Liver (tissue), 8 donors: ENCODE measurements at regions not wholly inside any gene's neighbourhood (a gene's known extent, or its start where the extent isn't known, plus 50 kb on each side); places are given as distances from the start of the nearest gene placed in this dataset.

Source experiments
- DNase-seq: peaks from one replicate; pipeline ENCODE4 v3.0.0-alpha.2; 2017; ENCODE audit warnings: low spot score
- H3K27ac ChIP-seq, 2 donors: one replicate each; pipeline ENCODE4 v1.7.0; 2013; ENCODE audit warnings: inconsistent platforms in 2 of 2, low read length in 2 of 2, control low read depth in 1 of 2, low read depth in 1 of 2, mild to moderate bottlenecking in 1 of 2
- H3K27me3 ChIP-seq, 4 donors: one replicate each; pipeline versions ENCODE4 v1.6.1 to v1.7.0; 2013; ENCODE audit warnings: low read length in 3 of 4, inconsistent platforms in 1 of 4, mild to moderate bottlenecking in 1 of 4, moderate library complexity in 1 of 4; ENCODE audit not compliant: control insufficient read depth in 4 of 4, insufficient read depth in 4 of 4
- H3K36me3 ChIP-seq, 4 donors: one replicate each; pipeline versions ENCODE4 v1.6.1 to v1.7.0; 2013; ENCODE audit warnings: low read length in 3 of 4, mild to moderate bottlenecking in 3 of 4, low read depth in 1 of 4, moderate library complexity in 1 of 4; ENCODE audit not compliant: control insufficient read depth in 4 of 4, insufficient read depth in 3 of 4
- H3K4me1 ChIP-seq, 4 donors: one replicate each; pipeline versions ENCODE4 v1.6.1 to v1.7.0; 2013; ENCODE audit warnings: low read length in 3 of 4, mild to moderate bottlenecking in 3 of 4, moderate library complexity in 1 of 4; ENCODE audit not compliant: control insufficient read depth in 4 of 4, insufficient read depth in 4 of 4
- H3K4me3 ChIP-seq, 3 donors: one replicate each; pipeline versions ENCODE4 v1.6.1 to v1.7.0; 2013; ENCODE audit warnings: low read length in 3 of 3, control low read depth in 1 of 3, low read depth in 1 of 3, mild to moderate bottlenecking in 1 of 3
- H3K9ac ChIP-seq, 2 donors: one replicate each; pipeline ENCODE4 v1.7.0; 2013; ENCODE audit warnings: low read length in 2 of 2, mild to moderate bottlenecking in 2 of 2, moderate library complexity in 2 of 2, control low read depth in 1 of 2, low read depth in 1 of 2
- H3K9me3 ChIP-seq, 4 donors: one replicate each; pipeline versions ENCODE4 v1.6.1 to v1.7.0; 2013; ENCODE audit warnings: low read length in 3 of 4; ENCODE audit not compliant: control insufficient read depth in 4 of 4
- ATF3 ChIP-seq: IDR thresholded peaks from 2 replicates; pipeline ENCODE4 v1.6.1; 2016; ENCODE audit warnings: antibody characterized with exemption
- CTCF ChIP-seq: fragments of 150-350 bp; IDR thresholded peaks from 2 replicates; pipeline ENCODE4 v1.5.1; 2017; ENCODE audit warnings: improper control_type of control experiment, low read depth, low read length; ENCODE audit not compliant: missing input control
- EGR1 ChIP-seq, 2 donors: IDR thresholded peaks; 2 replicates each; pipeline ENCODE4 v1.6.1; 2016 to 2018; ENCODE audit warnings: antibody characterized with exemption in 2 of 2, low read depth in 2 of 2
- FOXA1 ChIP-seq: IDR thresholded peaks from 2 replicates; pipeline ENCODE4 v1.6.1; 2016; ENCODE audit warnings: antibody characterized with exemption
- FOXA2 ChIP-seq: IDR thresholded peaks from 2 replicates; pipeline ENCODE4 v1.6.1; 2016; ENCODE audit warnings: antibody characterized with exemption
- GABPA ChIP-seq, 2 donors: IDR thresholded peaks in 1 of 2; conservative IDR thresholded peaks in 1 of 2; 2 replicates each; pipeline ENCODE4 v1.6.1; 2016; ENCODE audit warnings: antibody characterized with exemption in 2 of 2, mild to moderate bottlenecking in 1 of 2, moderate library complexity in 1 of 2
- HNF4A ChIP-seq, 2 donors: conservative IDR thresholded peaks; 2 replicates each; pipeline ENCODE4 v1.6.1; 2016; ENCODE audit warnings: antibody characterized with exemption in 2 of 2, mild to moderate bottlenecking in 2 of 2
- HNF4G ChIP-seq: IDR thresholded peaks from 2 replicates; pipeline ENCODE4 v1.6.1; 2016; ENCODE audit warnings: antibody characterized with exemption
- JUND ChIP-seq, 2 donors: IDR thresholded peaks; 2 replicates each; pipeline ENCODE4 v1.6.1; 2016; ENCODE audit warnings: antibody characterized with exemption in 2 of 2
- MAX ChIP-seq: IDR thresholded peaks from 2 replicates; pipeline ENCODE4 v1.6.1; 2016; ENCODE audit warnings: antibody characterized with exemption
- NR2F2 ChIP-seq: IDR thresholded peaks from 2 replicates; pipeline ENCODE4 v1.6.1; 2016; ENCODE audit warnings: antibody characterized with exemption
- RAD21 ChIP-seq, 2 donors: IDR thresholded peaks; 2 replicates each; pipeline ENCODE4 v1.6.1; 2016; ENCODE audit warnings: antibody characterized with exemption in 2 of 2, mild to moderate bottlenecking in 2 of 2
- REST ChIP-seq: IDR thresholded peaks from 2 replicates; pipeline ENCODE4 v1.6.1; 2016; ENCODE audit warnings: antibody characterized with exemption, mild to moderate bottlenecking
- RXRA ChIP-seq, 2 donors: IDR thresholded peaks; 2 replicates each; pipeline ENCODE4 v1.6.1; 2017 to 2018; ENCODE audit warnings: antibody characterized with exemption in 2 of 2, mild to moderate bottlenecking in 1 of 2
- SP1 ChIP-seq: IDR thresholded peaks from 2 replicates; pipeline ENCODE4 v1.6.1; 2018; ENCODE audit warnings: antibody characterized with exemption, mild to moderate bottlenecking
- TAF1 ChIP-seq: conservative IDR thresholded peaks from 2 replicates; pipeline ENCODE4 v1.6.1; 2016; ENCODE audit warnings: antibody characterized with exemption, mild to moderate bottlenecking
- YY1 ChIP-seq: IDR thresholded peaks from 2 replicates; pipeline ENCODE4 v1.6.1; 2016; ENCODE audit warnings: antibody characterized with exemption, mild to moderate bottlenecking
- ZBTB33 ChIP-seq: IDR thresholded peaks from 2 replicates; pipeline ENCODE4 v1.6.1; 2016; ENCODE audit warnings: antibody characterized with exemption
- WGBS: extraction: QIAGEN DNeasy Blood & Tissue Kit; methylation state at CpG from one replicate; pipeline ENCODE4 v1.1.7; 2013; 5-methylcytosine and 5-hydroxymethylcytosine counted together
- donor health status: healthy.
- donor health status: healthy.
- donor health status: healthy.
- donor health status: healthy.
- donor health status: healthy.

GRCh38 chr6:139914910-139915309 lies 540.5 kb upstream of the CITED2 start:
- Histone ChIP-seq H3K36me3 (no peaks in the 10 kb centered on the region), H3K9me3 (peaks cover 0 to 9% (median 0%) of the 10 kb centered on the region in 4 donors), H3K4me1 (peaks cover 0 to 7% (median 1%) of the 10 kb centered on the region in 4 donors), H3K9ac (no peak overlapping the region), H3K27ac (no peak overlapping the region), H3K27me3 (no peaks in the 10 kb centered on the region), H3K4me3 (no peak overlapping the region)
- WGBS, result 63% methylated on average over 2 of the region's 2 CpGs
- no peak for TF ChIP-seq YY1
- no peak for TF ChIP-seq FOXA1
- no peak for TF ChIP-seq SP1
- no peak for TF ChIP-seq RAD21 (IDR thresholded peaks at IDR 0.05)
- TF ChIP-seq CTCF, result no peak
- TF ChIP-seq NR2F2, result no peak
- no peak for TF ChIP-seq HNF4A (conservative IDR thresholded peaks at IDR 0.05)
- TF ChIP-seq ATF3, result no peak
- no peak for TF ChIP-seq EGR1 (IDR thresholded peaks at IDR 0.05; ENCODE audit: low read depth in 2 of 2)
- DNase-seq, result no peak

GRCh38 chr6:139912735-139913400 lies 538.4 kb upstream of the CITED2 start:
- TF ChIP-seq FOXA1 (peak; percentile 63), RXRA (IDR thresholded peaks at IDR 0.05) (peak; percentile 57 to 63), CTCF (no peak), EGR1 (IDR thresholded peaks at IDR 0.05; ENCODE audit: low read depth in 2 of 2) (no peak), RAD21 (IDR thresholded peaks at IDR 0.05) (peak in 1 of 2 donors; percentile 35), FOXA2 (peak; percentile 53), SP1 (peak; percentile 63), GABPA (IDR thresholded peaks at IDR 0.05 in 1 of 2, conservative IDR thresholded peaks at IDR 0.05 in 1 of 2) (no peak), REST (peak; percentile 46), YY1 (peak; percentile 36), NR2F2 (peak; percentile 77), HNF4G (no peak), HNF4A (conservative IDR thresholded peaks at IDR 0.05) (peak; percentile 48 to 51), MAX (no peak), JUND (IDR thresholded peaks at IDR 0.05) (no peak), ZBTB33 (no peak), ATF3 (no peak), TAF1 (no peak)
- Histone ChIP-seq H3K4me1 (peaks cover 0 to 7% (median 1%) of the 10 kb centered on the region in 4 donors), H3K9ac (no peak overlapping the region), H3K9me3 (peaks cover 0 to 9% (median 0%) of the 10 kb centered on the region in 4 donors), H3K4me3 (no peak overlapping the region), H3K27me3 (no peaks in the 10 kb centered on the region), H3K36me3 (no peaks in the 10 kb centered on the region), H3K27ac (peak overlapping the region; percentile 36 to 65)
- no peak for DNase-seq
- WGBS, result 37% methylated on average over 10 of the region's 10 CpGs
